ENCODE measurements at regions not wholly inside any gene's neighbourhood (a gene's known extent, or its start where the extent isn't known, plus 50 kb on each side); places are given as distances from the start of the nearest gene placed in this dataset.
A peak's percentile ranks its signal among the peaks of the same experiment; 100 is the strongest.

DNA sequence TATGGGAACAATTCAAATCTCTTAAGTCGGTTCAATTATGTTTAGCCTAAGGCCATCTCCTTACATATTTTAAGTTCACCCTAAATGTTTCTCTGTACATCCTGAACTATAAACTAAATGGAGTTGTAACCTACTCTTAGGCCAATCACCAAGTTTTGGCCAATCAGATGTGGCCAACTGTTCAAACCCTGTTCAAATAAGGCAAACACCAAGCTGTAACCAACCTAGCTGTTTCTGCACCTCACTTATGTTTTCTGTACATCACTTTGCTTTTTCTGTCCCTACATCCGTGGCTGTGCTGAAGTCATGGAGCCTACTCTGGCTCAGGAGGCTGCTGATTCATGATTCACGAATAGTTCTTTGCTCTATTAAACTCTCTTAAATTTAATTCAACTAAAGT lies 165.3 kb downstream of the GASK1B start:
- TF ChIP-seq, protein P1, sequence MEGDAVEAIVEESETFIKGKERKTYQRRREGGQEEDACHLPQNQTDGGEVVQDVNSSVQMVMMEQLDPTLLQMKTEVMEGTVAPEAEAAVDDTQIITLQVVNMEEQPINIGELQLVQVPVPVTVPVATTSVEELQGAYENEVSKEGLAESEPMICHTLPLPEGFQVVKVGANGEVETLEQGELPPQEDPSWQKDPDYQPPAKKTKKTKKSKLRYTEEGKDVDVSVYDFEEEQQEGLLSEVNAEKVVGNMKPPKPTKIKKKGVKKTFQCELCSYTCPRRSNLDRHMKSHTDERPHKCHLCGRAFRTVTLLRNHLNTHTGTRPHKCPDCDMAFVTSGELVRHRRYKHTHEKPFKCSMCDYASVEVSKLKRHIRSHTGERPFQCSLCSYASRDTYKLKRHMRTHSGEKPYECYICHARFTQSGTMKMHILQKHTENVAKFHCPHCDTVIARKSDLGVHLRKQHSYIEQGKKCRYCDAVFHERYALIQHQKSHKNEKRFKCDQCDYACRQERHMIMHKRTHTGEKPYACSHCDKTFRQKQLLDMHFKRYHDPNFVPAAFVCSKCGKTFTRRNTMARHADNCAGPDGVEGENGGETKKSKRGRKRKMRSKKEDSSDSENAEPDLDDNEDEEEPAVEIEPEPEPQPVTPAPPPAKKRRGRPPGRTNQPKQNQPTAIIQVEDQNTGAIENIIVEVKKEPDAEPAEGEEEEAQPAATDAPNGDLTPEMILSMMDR (IDR thresholded peaks at IDR 0.05): no peak
- DNase-seq (no peak), ATAC-seq (no peak)
- H3K4me3 ChIP-seq: no peak overlapping the region
- H3K36me3 ChIP-seq (ENCODE audit: low read depth): no peaks in the 10 kb centered on the region
- no peaks in the 10 kb centered on the region for H3K9me3 ChIP-seq
- H3K4me1 ChIP-seq (ENCODE audit: low read depth): no peaks in the 10 kb centered on the region
- intact Hi-C loops (cut with DNase I, micrococcal nuclease): no loop called here

DNA sequence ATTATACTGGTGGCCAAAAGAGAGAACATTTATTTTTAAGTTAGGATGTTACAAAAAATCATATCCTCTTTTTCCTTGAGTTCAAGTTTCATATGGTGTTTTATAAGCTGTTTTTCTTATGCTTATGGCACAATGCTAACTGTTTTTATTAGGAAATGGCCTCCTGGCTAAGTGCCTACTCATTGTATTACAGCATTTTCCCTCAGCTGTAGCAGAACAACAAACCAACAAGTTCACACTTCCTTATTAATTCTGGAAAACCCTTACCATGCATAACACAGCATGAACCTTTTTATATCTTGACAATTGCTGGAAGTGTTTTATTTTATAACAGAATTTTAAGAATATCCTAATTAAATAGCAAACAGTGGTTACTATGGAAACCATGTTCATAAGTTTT lies 165.8 kb downstream of the GASK1B start:
- ATAC-seq (no peak), DNase-seq (peak in 1 of 3 donors; percentile 30)
- Histone ChIP-seq H3K9me3 (no peaks in the 10 kb centered on the region), H3K4me1 (ENCODE audit: low read depth) (no peaks in the 10 kb centered on the region), H3K36me3 (ENCODE audit: low read depth) (no peaks in the 10 kb centered on the region), H3K4me3 (no peak overlapping the region)
- intact Hi-C loops (cut with DNase I, micrococcal nuclease): no loop called here
- TF ChIP-seq, protein P1 (IDR thresholded peaks at IDR 0.05): no peak

DNA sequence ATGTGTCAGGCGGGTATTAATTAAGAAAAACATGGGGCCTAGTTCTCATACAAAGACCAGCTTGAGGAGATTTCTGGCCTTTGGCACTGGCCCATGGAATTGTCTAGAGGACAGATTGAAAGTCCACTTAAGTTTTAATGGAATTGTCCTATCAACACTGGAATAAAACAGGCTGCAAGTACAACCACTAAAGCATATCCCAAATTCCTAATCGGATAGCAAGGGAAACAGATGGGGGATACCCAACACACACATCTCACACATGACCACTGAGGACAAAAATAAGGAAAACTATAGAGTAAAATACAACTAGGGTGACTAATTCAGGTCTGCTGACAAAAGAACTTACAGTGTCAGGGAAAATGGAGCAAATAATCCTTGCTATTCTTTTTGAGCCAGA lies 167.8 kb downstream of the GASK1B start:
- TF ChIP-seq, protein P1 (IDR thresholded peaks at IDR 0.05): no peak
- DNase-seq (no peak), ATAC-seq (no peak)
- no peaks in the 10 kb centered on the region for H3K9me3 ChIP-seq
- no peak overlapping the region for H3K4me3 ChIP-seq
- intact Hi-C loops (cut with DNase I, micrococcal nuclease): no loop called here
- H3K36me3 ChIP-seq (ENCODE audit: low read depth): no peaks in the 10 kb centered on the region
- H3K4me1 ChIP-seq (ENCODE audit: low read depth): no peaks in the 10 kb centered on the region

- intact Hi-C loops (cut with DNase I, micrococcal nuclease): no loop called here
- no peak for ATAC-seq
- TF ChIP-seq, protein P1 (IDR thresholded peaks at IDR 0.05): no peak
- H3K4me3 ChIP-seq: no peak overlapping the region
- H3K4me1 ChIP-seq (ENCODE audit: low read depth): no peaks in the 10 kb centered on the region
- H3K36me3 ChIP-seq (ENCODE audit: low read depth): no peaks in the 10 kb centered on the region
- DNase-seq: no peak
- no peaks in the 10 kb centered on the region for H3K9me3 ChIP-seq
These were observed 168.7 kb downstream of the GASK1B start for GRCh38 chr4:158004101-158004500.

DNA sequence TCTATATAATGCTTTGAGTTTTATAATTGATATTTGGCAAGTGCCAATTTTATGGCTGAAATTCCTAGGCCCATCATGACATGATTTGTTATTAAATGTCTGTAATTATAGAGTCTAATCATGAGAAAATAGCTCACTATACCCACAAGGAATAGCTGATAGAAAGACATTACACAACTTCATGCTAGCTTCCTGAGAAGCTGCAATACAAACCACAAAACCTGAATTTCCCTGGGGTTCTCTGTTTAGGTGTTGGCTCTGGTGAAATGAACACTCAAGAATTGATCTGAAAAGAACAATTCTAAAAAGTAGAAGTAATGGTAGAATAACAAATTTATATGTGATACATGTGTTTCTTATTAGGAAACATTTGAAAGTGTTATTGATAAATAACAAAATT lies 169.6 kb downstream of the GASK1B start:
- H3K36me3 ChIP-seq (ENCODE audit: low read depth): no peaks in the 10 kb centered on the region
- no peaks in the 10 kb centered on the region for H3K4me1 ChIP-seq (ENCODE audit: low read depth)
- no peak for ATAC-seq
- intact Hi-C loops (cut with DNase I, micrococcal nuclease): no loop called here
- DNase-seq: no peak
- TF ChIP-seq, protein P1 (IDR thresholded peaks at IDR 0.05): no peak
- H3K9me3 ChIP-seq: no peaks in the 10 kb centered on the region
- no peak overlapping the region for H3K4me3 ChIP-seq

DNA sequence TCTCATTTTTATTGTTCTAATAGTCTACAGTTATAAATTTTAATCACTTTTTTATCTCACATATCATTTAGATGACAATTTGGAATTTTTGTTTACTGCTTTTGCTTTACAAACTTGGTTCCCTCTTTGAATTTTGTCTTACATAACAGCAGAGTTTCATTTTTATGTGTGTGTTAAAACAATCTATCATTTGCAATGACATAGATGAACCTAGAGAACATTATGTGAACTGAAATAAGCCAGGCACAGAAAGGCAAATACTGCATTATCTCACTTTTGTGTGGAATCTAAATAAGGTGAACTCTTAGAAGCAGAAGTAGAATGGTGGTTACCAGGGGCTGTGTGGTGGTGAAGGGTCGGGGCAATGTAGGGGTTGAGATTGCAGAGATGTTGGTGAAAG lies 170.7 kb downstream of the GASK1B start:
- Histone ChIP-seq H3K4me3 (no peak overlapping the region), H3K4me1 (ENCODE audit: low read depth) (no peaks in the 10 kb centered on the region), H3K9me3 (no peaks in the 10 kb centered on the region), H3K36me3 (ENCODE audit: low read depth) (no peaks in the 10 kb centered on the region)
- intact Hi-C loops (cut with DNase I, micrococcal nuclease): no loop called here
- ATAC-seq (no peak), DNase-seq (no peak)
- TF ChIP-seq, protein P1 (IDR thresholded peaks at IDR 0.05): no peak

All from mucosa of descending colon (tissue), 3 donors.